Activated CD4-positive, alpha-beta T cell treated with anti-CD3 and anti-CD28 coated beads for 4 hours (primary cell): ENCODE measurements at regions not wholly inside any gene's neighbourhood (a gene's known extent, or its start where the extent isn't known, plus 50 kb on each side); places are given as distances from the start of the nearest gene placed in this dataset.
"Not testable (repeated sequence)": the region's sequence is repeated elsewhere in the genome, so short reads cannot be mapped to it uniquely, and the experiment has no call there.

Experiments
- DNase-seq, 2 donors: peaks; one replicate each; pipeline ENCODE4 v3.0.0-alpha.2; 2020

DNA sequence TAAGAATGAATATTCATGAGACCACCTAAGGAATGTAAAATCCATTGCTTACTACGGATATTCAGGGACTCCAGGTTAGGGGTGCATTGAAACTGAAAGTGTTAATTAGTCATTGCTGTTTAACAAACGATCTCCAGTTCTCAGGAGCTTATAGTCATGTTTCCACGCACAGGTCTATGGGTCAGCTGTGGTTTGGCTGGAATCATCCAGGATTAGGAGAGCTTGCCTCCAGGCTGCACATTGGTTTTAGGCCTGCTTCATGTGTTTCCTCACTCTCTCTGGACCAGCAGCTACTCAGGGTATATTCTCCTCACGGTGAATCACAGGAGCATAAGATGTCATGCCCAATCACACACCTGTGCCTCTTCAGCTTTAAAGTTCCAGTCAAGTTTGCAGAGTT is 98.9 kb downstream of the ATXN3L start:
- no peak for DNase-seq

DNA sequence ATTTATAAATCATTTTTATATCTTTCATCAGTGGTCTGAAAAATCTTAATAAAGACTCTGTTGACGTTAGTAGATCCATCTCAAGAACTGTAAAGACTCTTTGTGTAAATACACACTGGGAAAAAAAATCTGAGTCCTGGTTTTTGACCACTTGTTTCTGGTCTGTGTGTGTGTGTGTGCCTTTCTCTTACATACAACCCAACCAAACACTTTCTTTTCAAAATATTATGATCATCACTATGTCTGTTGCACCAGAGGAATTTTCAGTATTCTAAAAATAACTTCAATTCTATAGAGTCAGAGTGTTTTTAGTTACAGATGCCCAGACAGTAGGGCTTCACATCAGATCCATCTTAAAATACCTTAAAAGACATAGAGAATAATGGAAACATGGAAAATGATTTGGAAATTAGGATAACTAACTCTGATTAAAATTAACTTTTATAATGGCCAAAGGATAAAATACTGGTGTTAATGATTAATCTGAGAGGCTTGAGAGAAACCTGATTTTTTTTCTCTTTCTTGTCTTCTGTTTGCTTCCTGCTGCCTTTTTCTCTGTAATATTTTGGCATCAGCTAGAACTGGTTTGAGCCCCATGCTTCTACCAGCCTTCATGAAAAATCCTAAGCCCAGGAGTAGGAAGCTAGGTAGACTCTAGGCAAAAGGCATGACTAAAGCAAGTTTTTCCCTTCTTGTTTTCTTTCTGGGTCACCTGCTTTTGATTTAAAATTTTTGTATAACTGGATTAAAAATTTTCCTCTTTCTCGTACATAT is 99.7 kb downstream of the ATXN3L start:
- no peak for DNase-seq

DNA sequence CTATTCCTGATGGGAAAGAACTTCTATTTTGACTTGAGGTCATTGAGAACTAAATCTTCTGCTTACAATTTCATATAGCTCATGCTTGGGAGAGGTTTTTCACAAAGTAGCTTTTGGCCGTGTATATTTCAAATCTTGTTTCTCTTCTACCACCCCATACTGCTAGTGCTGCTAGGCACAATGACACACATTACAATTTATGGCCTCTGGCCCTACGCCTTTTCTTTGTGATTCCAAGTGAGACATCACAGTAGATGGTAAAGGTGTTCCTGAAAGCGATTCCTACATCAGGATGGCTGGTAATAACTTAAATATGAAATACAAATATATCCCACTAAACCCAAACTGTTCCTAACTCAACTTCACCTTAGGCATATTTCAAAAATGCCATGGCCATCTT is 101.1 kb downstream of the ATXN3L start:
- no peak for DNase-seq

DNA sequence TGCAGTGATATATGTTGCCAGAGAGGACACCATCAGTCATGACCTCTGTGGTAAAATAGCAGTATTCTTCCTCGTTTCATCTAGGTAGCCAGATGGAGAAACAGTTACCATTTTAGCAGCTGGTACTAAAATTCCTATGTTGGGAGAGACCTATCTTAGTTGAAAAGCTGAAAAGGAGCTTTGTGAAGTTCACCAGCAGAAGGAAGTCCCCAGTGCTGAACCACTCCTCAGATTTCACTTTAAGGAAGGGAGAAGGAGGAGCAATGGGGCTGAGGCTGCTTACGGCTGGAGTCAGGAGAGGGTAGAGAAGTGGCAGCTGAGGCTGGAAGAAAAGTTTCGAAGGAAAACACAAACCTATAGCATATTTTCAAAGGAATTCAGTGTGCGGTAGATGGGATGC is 103.7 kb downstream of the ATXN3L start:
- no peak for DNase-seq

DNA sequence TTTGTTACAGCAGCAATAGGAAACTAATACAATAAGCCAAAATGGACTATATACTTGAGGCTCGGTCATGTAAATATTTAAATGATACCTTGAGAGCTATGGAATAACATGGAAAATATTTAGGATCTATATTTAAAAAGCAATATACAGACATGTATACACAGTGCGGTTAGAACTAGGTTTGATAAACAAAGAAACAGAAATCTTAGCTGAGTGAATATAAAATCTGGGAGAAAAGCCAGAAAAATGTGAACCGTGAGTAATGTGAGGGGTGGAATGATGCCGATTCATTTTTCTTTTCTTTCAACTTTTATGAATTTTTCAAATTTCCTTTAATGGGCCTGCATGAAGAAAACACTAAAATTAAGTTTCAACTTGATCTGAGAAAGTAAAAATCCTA is 104.1 kb downstream of the ATXN3L start:
- no peak for DNase-seq

DNA sequence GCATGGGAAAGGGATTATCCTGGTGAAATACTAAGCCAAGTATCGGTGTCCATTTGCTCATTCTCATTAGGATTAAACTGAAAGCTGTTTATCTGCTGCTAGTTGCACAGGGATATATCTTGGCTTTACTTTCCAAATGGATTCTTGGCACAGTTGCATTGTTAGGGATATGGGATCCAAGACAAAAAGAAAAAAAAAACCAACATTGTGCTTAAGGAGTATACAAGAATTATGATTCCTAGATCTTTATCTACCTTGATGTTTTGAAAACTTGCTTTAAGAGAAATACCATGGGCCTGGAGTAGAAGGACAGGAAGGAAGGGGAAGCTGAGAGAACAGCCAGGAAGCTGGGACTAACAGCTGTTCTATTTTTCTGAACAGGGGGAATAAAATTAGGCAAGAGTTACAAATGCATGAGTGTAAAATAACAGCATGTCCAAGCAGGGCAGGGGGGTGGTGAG is 107.6 kb downstream of the ATXN3L start:
- DNase-seq, result no peak

DNA sequence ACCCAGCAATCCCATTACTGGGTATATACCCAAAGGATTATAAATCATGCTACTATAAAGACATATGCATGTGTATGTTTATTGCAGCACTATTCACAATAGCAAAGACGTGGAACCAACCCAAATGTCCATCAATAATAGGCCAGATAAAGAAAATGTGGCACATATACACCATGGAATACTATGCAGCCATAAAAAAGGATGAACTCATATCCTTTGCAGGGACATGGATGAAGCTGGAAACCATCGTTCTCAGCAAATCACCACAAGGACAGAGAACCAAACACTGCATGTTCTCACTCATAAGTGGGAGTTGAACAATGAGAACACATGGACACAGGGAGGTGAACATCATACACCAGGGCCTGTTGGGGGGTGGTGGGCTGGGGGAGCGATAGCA is 109.7 kb downstream of the ATXN3L start:
- not testable (repeated sequence) for DNase-seq

DNA sequence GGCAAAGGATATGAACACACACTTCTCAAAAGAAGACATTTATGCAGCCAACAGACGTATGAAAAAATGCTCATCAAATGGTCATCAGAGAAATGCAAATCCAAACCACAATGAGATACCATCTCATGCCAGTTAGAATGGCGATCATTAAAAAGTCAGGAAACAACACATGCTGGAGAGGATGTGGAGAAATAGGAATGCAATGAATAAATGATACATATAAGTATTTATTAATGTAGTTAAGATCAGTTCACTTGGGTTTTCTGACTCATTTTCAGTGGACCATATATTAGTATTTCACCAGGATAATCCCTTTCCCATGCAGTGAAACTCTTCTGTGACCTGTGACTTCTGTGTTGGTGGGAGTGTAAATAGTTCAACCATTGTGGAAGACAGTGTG is 110.1 kb downstream of the ATXN3L start:
- not testable (repeated sequence) for DNase-seq

DNA sequence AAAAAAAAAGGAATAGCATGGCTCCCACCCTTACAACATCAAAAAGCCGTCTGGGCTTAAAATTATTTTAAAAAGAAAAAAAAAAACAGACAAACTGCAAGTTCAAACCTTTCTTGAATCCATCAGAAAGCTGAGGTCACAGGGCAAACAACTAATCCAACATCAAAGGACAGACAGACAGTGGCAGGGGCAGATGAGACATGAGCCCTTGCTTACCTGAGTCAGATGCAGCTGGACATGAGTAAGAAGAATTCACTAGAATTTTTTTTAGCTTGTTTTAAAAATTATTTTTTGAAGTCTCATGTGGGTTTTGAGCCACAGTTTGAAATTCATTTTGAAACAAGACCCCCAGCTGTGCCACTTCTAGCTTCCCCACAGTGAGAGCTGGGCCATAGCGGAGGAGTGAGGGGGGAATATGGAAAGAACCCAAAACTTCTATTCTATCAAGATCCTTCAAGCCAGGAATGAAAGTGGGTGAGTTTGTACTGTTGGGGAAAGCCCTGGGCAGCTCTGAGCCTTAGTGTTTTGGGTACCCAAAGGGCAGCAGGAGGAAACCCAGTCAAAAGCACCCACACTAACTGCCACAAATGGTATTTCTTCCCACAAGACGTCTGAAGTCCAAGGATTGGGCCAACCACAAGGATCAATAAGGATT is 111.4 kb downstream of the ATXN3L start:
- no peak for DNase-seq

DNA sequence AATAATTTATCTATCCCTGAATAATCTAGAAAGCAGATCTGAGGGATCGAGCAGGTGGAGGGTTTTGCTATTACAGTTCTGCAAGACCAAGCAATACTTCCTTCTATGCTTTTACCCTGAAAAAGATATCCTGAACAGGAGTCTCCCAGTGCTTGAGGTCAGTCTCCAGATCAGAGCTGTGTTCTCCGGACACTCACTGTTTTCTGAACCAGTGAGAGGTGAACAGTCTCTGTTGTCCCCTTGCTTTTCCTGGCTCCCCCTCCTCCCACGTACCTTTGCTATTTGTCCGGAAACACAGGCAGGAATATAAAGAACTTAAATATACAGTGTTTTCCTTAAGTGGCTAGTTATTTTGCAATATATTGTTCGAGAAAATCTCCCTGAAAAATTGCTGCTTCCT is 116.6 kb downstream of the ATXN3L start:
- no peak for DNase-seq

DNA sequence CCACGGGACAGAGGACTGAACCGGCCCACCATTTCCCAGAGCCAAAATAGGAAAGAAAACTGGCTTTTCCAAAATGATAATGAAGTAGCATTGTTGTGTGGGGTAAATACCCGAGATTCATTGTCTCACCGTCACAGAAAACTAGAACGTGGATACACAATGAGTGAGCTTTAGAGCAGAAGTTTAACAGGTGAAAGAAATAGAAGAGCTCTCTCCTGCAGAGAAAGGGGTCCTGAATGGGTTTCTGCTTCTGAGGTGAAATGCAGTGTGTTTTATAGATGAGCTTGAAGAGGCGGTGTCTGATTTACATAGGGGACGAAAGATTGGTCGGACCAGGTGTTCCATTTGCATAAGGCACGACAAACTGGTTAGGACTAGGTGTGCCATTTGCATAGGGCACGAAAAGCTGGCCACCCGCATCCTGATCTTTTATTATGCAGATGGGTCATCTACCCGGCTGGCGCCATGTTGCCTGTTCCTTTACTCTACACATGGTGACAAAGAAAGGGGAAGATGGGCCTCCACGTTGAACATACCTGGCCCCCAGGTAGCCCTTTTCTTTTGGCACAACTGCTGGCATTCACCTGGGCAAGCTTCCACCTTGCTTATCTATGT is 118.1 kb downstream of the ATXN3L start:
- DNase-seq, result no peak

DNA sequence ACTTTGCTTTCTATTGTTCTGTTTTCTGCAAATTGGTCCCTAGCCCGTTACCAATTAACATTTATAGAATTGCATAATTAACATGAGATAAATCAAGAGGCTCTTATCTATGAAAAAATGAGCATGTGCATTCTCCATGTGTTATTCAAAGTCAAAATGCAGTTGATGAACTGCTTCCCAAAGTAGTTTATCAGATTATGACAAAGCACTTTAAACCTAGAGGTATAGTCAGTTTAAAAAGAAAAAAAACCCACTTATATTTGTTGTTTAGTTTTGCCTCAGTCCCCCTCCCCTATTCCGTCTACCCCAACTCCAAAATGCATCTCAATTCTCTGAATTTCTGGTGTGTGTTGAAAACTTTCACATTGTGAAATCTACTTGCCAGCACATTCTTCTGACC is 119.5 kb downstream of the ATXN3L start:
- DNase-seq, result no peak

DNA sequence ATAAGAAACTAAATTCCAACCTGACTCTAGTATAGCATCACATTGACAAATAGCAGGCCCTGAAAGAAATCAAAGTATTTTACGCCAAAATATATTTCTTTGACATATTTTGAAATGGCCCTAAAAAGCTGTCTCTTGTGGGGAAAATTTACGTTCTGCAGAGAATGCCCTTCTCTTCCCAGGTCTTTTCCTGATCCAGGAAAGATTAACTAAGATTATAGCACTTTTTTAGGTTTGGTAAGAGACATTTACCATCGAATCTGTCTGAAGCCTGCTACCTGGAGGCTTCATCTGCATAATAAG is 121.1 kb downstream of the ATXN3L start:
- no peak for DNase-seq

DNA sequence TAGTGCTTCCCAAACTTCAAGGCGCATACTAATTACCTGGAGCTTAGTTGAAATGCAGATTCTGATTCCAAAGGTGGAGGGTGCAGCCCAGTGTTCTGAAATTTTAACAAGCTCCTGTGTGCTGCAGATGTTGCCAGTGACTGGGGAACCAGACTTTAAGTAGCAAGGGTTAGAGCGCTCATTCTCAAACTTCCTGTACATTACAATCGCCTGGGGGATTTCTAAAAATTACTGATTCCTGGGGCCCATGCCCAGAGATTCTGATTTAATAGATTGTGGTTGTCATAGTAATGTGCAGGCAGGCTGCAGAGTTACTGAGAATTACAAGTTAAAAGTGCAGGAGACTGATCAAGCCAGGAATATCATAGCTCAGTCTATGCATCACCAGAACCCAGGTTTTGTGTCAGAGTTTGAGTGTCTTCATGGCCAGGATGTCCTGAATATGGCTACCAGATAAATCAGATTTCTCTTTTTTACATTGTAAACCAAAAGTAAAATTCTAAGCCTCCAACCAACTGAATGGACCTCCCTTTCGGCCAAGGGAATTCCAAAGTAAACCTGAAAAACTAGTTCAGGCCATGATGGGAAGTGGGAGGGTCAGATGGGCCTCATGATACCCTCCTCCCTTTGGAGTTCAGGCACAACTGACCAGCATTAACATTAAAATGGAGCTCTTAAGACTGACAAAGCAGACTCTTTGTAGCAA is 121.6 kb downstream of the ATXN3L start:
- DNase-seq, result no peak

DNA sequence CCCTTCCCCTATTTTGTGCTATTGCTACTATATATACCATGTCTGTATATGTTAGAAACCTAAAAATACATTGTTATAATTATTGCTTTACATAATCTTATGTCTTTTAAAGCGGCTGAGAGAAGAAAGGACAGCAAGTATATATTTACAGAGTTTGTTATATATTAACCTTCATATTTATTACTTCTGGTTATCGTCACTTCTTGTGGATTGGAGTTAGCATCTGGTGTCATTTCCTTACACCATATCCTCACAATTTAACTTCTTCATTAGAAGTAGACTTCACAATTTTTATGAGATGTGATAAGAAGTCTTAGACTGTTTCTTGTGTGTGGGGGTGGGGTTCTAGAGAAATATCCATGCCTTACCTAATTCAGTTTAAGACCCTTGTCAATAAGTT is 123.1 kb downstream of the ATXN3L start:
- DNase-seq, result no peak

DNA sequence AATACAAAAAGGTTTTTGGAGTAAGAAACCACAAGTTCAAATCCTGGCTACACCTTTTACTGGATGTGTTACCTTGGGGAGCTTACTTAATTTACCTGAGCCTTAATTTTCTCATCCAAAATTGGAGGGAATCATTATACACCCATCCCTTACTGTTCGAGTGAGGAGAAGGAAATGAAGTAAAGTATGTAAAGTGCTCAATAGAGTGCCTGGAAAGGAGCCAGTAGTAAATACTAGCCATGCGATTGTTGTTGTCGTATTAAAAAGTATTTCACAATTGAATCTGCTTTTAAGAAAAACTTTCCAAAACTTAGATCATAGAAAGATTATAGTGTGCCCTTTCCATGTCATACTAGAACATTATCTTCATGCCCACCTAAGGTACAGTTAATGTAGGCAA is 124.5 kb downstream of the ATXN3L start:
- DNase-seq, result no peak

DNA sequence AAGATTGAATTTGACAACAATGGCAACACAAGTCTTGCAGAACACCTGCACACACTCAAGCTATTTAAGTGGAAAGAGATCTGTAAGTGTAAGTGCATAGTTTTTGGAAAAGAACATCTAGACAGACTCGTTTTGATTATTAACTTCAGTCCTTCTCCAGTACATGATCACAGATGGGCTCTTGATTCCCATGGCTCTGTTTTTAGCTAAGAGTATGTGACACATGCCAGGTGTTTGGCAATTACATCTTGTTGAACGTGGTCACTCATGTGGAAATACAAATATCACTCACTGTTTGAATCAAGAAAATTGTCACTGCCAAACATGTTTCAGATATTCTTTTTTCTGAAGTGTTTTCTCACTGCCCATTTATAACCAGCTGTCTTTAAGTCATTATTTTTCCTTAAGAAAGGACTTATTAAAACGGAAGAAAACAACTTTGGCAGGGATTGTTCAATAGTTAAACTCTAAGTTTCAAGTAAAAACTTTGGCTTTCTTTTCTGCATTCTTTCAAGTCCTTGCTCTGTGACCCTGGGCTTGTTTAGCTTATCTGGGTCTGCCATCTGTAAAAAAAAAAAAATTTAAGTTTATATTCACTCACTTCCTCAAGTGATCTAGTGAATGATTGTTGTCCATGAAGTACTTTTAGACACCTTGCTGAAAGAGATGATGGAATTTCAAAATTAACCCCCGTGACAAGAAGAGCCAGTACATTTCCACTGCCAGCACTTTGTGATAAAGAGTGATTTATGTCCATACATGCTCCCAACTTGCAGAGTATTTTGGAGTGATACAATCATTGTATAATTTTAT is 125.4 kb downstream of the ATXN3L start:
- no peak for DNase-seq

DNA sequence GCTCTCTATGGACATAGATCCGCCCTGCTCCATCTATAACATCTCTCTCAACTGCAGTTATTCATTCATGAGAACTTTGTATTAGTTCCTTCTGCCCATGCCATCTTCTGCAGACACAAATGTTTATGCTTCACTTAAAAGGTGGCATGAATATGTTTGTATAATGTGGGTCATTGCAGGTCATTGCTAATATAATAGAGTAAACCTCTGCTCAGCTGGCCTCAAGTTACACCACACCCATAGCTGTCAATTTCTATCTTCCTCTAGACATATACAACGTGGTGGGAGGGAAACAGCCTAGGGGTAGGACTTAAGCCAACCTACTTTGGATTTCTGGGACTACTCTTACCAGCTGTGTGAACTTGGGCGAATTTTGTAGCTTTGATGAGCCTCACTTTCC is 129.8 kb downstream of the ATXN3L start:
- DNase-seq, result no peak

DNA sequence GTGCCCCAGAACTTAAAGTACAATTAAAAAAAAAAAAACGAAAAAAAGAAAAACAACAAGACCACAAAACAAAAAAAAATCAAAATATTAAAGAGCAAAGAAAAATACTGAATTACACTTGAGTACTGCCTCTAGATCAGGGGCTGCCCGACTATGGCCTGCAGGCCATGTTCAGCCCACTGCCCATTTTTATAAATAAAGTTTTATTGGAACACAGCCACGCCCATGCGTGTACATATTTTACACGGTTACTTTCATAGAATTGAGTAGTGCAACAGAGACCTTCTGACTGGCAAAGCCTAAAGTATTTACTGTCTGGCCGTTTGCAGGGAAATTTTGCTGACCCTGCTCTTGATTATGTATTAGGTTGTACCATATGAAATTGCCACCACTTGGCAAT is 130.5 kb downstream of the ATXN3L start:
- no peak for DNase-seq

DNA sequence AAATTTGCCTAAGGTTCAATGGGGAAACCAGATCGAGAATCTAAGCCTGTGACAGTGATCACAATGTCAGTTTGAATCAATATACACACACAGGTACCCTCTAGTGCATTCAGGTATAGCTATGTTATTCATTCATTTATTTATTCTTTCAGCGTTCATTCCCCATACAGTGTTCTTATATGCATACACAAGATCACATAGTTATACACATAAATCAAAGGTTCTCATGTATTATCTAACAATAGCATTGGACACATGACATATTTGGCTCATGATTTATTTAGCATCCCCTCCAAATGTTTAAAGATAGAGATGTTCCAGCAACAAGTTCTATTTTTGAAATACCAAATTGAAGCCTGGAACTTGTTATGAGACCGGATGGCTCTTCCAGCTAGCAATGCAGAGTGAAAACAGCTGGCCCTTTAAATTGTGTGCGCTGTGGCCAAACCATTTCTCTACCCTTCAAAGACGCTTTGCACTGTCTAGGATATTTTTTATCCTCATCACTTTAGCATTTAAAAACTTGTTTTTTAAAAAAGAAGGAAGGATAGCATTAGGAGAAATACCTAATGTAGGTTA is 131.0 kb downstream of the ATXN3L start:
- no peak for DNase-seq

DNA sequence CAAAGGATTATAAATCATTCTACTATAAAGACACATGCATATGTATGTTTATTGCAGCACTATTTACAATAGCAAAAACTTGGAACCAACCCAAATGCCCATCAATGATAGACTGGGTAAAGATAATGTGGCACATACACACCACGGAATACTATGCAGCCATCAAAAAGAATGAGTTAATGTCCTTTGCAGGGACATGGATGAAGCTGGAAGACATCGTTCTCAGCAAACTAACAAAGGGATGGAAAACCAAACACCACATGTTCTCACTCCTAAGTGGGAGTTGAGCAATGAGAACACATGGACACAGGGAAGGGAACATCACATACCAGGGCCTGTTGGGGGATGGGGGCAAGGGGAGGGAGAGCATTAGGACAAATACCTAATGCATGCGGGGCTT is 133.2 kb downstream of the ATXN3L start:
- not testable (repeated sequence) for DNase-seq

DNA sequence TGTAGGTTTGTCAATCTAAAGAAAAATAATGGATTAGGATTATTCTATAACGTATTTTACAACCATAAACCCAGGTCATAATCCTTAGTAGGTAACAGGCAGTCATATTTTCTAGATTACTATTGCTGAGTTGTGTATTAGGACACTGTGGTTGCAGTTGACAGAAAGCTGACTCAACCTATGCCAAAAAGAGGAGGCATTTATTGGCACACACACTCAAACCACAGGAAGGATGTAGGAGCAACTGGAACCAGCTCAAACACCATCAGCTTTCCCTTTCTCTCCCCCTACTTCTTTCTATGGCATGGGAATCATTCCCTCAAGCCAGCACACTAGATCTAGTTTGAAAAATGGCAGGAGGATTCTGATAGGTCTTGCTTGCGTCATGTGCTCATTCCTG is 136.4 kb upstream of the FAM9C start:
- DNase-seq, result no peak

DNA sequence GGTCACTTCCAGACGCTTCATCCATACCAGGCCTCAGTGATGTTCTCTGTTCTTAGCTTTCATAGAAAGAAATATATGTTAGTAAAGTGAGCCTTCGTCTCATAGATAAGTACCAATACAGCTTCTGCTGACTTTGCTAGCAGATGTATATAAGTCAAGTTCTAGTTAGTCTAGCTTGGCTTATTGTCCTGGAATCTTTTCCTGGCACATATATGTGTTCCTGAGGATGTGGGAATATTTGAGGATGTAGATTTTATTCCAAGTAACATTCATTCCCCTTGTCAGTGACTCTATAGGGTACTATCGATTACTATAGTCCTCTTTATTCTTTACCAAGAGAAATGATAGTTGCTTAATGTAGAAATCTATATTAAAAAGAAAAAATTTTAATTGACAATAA is 135.2 kb upstream of the FAM9C start:
- no peak for DNase-seq
